ENCODE measurements at regions not wholly inside any gene's neighbourhood (a gene's known extent, or its start where the extent isn't known, plus 50 kb on each side); places are given as distances from the start of the nearest gene placed in this dataset.

DNA sequence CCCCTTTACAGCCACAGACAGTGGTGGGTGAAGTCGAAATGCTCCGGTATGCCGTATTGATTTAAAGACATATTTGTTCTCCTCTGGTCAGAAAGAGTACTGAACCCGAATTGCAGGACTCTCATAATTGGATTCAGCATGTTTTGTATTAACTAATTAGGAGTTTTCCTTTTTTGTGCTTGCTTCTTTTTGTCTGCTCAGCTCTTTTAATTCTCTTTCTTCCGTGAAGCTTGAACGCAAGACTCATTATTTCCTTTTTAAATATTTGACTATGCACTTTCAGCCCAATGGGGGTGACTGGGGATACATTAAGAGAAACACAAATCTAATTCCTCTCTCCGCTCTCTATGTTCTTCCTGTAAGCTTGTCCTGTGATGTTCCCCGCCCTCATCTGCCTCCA is 246.6 kb upstream of the IRX2 start:
- intact Hi-C loops (cut with micrococcal nuclease) = no loop called here
- Mint-ChIP-seq H3K4me3 (no peak overlapping the region), H3K9me3 (peaks cover 8% of the 10 kb centered on the region), H3K27me3 (no peaks in the 10 kb centered on the region), H3K36me3 (ENCODE audit: low read depth) (no peaks in the 10 kb centered on the region), H3K4me1 (no peaks in the 10 kb centered on the region), H3K27ac (no peak overlapping the region)
- ChIA-PET POLR2A (no interaction called here), CTCF (no interaction called here)
- ATAC-seq (ENCODE audit: low read depth) (no peak), DNase-seq (no peak)
- TF ChIP-seq, protein P1, sequence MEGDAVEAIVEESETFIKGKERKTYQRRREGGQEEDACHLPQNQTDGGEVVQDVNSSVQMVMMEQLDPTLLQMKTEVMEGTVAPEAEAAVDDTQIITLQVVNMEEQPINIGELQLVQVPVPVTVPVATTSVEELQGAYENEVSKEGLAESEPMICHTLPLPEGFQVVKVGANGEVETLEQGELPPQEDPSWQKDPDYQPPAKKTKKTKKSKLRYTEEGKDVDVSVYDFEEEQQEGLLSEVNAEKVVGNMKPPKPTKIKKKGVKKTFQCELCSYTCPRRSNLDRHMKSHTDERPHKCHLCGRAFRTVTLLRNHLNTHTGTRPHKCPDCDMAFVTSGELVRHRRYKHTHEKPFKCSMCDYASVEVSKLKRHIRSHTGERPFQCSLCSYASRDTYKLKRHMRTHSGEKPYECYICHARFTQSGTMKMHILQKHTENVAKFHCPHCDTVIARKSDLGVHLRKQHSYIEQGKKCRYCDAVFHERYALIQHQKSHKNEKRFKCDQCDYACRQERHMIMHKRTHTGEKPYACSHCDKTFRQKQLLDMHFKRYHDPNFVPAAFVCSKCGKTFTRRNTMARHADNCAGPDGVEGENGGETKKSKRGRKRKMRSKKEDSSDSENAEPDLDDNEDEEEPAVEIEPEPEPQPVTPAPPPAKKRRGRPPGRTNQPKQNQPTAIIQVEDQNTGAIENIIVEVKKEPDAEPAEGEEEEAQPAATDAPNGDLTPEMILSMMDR (IDR thresholded peaks at IDR 0.05) = no peak

DNA sequence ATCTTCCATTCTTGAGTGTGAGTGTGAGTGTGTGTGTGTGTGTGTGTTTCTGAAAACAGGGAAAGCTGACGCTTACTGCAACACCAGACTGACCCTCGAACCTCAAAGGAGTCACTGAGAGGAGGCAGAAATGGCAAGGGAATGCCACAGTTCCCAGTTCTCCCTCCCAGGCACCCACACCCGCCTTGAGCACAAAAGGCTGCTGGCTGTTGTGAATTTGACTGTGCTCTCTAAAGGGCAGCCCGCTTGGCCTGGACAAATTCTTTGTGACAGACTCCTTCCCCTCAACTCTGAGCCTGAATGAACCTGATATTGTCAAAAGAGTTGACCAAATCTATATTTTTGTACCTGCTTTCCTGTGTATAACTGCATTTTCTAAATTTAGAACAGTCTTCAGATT is 245.7 kb upstream of the IRX2 start:
- Mint-ChIP-seq H3K36me3 (ENCODE audit: low read depth) (no peaks in the 10 kb centered on the region), H3K9me3 (peaks cover 7% of the 10 kb centered on the region), H3K27me3 (no peaks in the 10 kb centered on the region), H3K4me1 (no peaks in the 10 kb centered on the region), H3K27ac (no peak overlapping the region), H3K4me3 (no peak overlapping the region)
- ChIA-PET CTCF (no interaction called here), POLR2A (no interaction called here)
- no peak for ATAC-seq (ENCODE audit: low read depth)
- intact Hi-C loops (cut with micrococcal nuclease) = no loop called here
- DNase-seq = no peak
- TF ChIP-seq, protein P1 (IDR thresholded peaks at IDR 0.05) = no peak

DNA sequence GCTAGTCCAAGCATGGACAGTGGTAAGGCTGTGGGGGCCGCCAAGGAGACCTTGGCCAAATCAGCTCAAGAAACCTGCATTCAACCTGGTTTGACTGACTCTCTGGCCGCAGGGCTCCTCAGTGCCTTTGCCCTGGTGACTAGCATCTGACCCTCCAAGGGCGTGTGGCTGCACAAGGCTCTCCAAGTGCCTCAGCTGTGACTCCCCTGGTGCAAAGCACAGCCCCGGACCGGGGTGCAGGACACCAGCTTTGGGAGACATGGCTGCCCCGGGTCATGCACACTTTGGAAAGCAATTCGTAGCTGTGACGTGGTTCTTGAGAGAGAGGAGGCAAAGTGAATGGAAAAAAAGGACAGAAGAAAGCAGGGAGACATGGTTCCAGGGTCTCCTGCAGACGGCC is 245.2 kb upstream of the IRX2 start:
- ATAC-seq (ENCODE audit: low read depth) = no peak
- no peaks in the 10 kb centered on the region for H3K4me1 Mint-ChIP-seq
- H3K4me3 Mint-ChIP-seq = no peak overlapping the region
- DNase-seq = no peak
- TF ChIP-seq, protein P1 (IDR thresholded peaks at IDR 0.05) = no peak
- H3K36me3 Mint-ChIP-seq (ENCODE audit: low read depth) = no peaks in the 10 kb centered on the region
- intact Hi-C loops (cut with micrococcal nuclease) = no loop called here
- ChIA-PET CTCF (no interaction called here), POLR2A (no interaction called here)
- H3K27me3 Mint-ChIP-seq = no peaks in the 10 kb centered on the region
- peaks cover 6% of the 10 kb centered on the region for H3K9me3 Mint-ChIP-seq
- no peak overlapping the region for H3K27ac Mint-ChIP-seq

DNA sequence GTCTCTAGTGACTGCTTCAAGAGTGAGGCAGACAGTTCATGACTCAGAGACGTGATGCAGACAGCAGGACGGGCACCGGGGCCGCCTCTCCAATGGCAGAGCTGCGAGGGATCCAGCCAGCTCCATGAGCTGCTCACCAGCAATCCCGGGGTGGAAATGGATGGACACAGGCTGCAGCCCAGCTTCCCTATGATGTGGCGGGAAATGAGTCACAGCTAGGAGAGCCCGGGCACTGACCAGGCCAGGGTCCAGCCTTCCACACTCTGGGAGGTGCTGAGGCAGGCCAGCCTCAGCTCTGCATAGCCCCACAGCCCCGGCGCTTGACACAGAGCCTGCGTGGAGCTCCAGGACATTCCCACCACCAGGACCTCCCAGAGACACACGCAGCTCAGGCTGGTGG is 244.8 kb upstream of the IRX2 start:
- no peaks in the 10 kb centered on the region for H3K36me3 Mint-ChIP-seq (ENCODE audit: low read depth)
- H3K27me3 Mint-ChIP-seq = no peaks in the 10 kb centered on the region
- no peak overlapping the region for H3K27ac Mint-ChIP-seq
- TF ChIP-seq, protein P1 (IDR thresholded peaks at IDR 0.05) = no peak
- peaks cover 6% of the 10 kb centered on the region for H3K9me3 Mint-ChIP-seq
- DNase-seq (no peak), ATAC-seq (ENCODE audit: low read depth) (no peak)
- ChIA-PET POLR2A (no interaction called here), CTCF (no interaction called here)
- intact Hi-C loops (cut with micrococcal nuclease) = no loop called here
- H3K4me3 Mint-ChIP-seq = no peak overlapping the region
- no peaks in the 10 kb centered on the region for H3K4me1 Mint-ChIP-seq

DNA sequence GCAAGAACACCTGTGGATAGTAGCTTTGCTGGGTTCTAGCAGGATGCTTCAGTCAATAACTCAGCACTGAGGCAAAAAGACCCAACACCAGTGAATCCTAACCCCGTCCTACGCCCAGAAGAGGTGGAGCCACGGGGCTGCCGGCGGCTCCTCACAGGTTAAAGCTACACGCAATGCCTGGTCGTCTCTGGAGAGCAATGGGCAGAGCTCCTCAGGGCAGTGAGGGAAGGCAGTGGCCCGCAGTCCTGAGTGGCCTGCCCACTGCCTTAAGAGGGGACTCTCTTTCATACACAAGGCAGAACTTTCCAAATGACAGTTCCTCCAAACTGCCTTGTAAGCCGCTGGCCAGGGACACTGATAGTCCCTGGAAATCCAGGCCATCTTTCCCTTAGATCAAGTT is 244.2 kb upstream of the IRX2 start:
- no peak overlapping the region for H3K27ac Mint-ChIP-seq
- no peak for ATAC-seq (ENCODE audit: low read depth)
- POLR2A ChIA-PET = no interaction called here
- intact Hi-C loops (cut with micrococcal nuclease) = no loop called here
- H3K4me3 Mint-ChIP-seq = no peak overlapping the region
- H3K9me3 Mint-ChIP-seq = peaks cover 6% of the 10 kb centered on the region
- H3K27me3 Mint-ChIP-seq = no peaks in the 10 kb centered on the region
- no peak for DNase-seq
- TF ChIP-seq, protein P1 (IDR thresholded peaks at IDR 0.05) = no peak
- CTCF ChIA-PET = no interaction called here
- no peaks in the 10 kb centered on the region for H3K4me1 Mint-ChIP-seq
- no peaks in the 10 kb centered on the region for H3K36me3 Mint-ChIP-seq (ENCODE audit: low read depth)

Measured in activated B cell treated with CpG ODN at 0.5 μM for 24 hours (primary cell).